Transverse colon (tissue), 3 donors: ENCODE measurements at regions not wholly inside any gene's neighbourhood (a gene's known extent, or its start where the extent isn't known, plus 50 kb on each side); places are given as distances from the start of the nearest gene placed in this dataset.

Source experiments
- POLR2A ChIP-seq: fragments of 450-650 bp; IDR thresholded peaks from one replicate; pipeline ENCODE4 v1.6.1; 2016; ENCODE audit warnings: antibody characterized with exemption, mild to moderate bottlenecking, moderate library complexity
- TF ChIP-seq, protein P1 (sequence below), 5 experiments: fragments of 200-600 bp in 3 of 5; fragments of 450-650 bp in 2 of 5; sonication (generic) in 3 of 5; IDR thresholded peaks; 1 replicate in 2 of 5; 2 replicates in 3 of 5; pipeline ENCODE4 v1.5.1; 2016 to 2017; ENCODE audit warnings: antibody characterized with exemption in 5 of 5, inconsistent platforms in 3 of 5, mild to moderate bottlenecking in 2 of 5, moderate library complexity in 1 of 5

DNA sequence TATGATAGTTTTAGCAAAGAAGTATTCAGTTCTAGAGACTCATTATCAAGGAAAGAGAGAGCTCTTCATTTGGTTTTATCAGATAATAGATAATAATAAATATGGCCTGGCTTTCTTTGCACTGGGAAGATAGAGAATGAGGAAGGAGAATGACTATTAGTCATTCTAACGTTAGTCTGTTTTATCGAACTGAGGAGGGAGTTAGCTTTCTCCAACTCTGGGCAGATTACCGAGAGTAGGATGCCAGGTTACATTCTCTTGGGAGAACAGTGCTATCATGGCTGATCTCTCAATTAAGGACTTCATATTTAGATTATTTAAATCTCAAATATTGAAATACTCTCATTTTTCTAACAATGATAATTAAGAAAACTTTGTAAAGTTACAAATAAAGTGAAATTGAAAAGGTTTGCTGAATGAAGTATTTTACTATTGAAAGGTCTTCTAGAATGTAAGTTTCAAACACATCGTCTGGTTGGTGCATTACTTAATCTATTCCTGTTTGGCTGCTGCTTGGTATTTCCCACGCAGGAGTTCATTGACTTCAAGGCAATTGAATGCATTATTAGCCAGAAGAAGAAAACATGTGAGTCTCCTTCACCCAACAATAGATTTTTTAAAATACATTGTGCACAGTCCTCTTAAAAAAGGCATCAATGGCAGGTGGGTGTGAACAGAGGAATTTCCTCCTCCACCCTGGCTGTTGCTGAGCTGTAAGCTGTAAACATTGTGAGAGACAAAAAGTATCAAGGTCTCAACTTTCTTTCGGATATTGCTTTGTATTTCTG is 140.8 kb downstream of the C9orf152 start:
- TF ChIP-seq, protein P1, sequence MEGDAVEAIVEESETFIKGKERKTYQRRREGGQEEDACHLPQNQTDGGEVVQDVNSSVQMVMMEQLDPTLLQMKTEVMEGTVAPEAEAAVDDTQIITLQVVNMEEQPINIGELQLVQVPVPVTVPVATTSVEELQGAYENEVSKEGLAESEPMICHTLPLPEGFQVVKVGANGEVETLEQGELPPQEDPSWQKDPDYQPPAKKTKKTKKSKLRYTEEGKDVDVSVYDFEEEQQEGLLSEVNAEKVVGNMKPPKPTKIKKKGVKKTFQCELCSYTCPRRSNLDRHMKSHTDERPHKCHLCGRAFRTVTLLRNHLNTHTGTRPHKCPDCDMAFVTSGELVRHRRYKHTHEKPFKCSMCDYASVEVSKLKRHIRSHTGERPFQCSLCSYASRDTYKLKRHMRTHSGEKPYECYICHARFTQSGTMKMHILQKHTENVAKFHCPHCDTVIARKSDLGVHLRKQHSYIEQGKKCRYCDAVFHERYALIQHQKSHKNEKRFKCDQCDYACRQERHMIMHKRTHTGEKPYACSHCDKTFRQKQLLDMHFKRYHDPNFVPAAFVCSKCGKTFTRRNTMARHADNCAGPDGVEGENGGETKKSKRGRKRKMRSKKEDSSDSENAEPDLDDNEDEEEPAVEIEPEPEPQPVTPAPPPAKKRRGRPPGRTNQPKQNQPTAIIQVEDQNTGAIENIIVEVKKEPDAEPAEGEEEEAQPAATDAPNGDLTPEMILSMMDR (IDR thresholded peaks at IDR 0.05): no peak
- no peak for TF ChIP-seq POLR2A
